ENCODE measurements at regions not wholly inside any gene's neighbourhood (a gene's known extent, or its start where the extent isn't known, plus 50 kb on each side); places are given as distances from the start of the nearest gene placed in this dataset.

GRCh38 chr14:87799400-87799799 lies 193.6 kb downstream of the GALC start:
- TF ChIP-seq CTCF (IDR thresholded peaks at IDR 0.05; ENCODE audit: poor library complexity) (no peak), EZH2 (IDR thresholded peaks at IDR 0.05; ENCODE audit: borderline replicate concordance) (no peak)

Data from hepatocyte (in vitro differentiated cells).